ENCODE measurements at regions not wholly inside any gene's neighbourhood (a gene's known extent, or its start where the extent isn't known, plus 50 kb on each side); places are given as distances from the start of the nearest gene placed in this dataset.

- ChIA-PET POLR2A (interaction anchor here (0.6 kb wide), 1 partner anchor 140 kb away, joined by 3 read pairs; no protein-coding TSS in a partner anchor), CTCF (no interaction called here), RAD21 (ENCODE audit: low non-redundant PET in 1 of 2, low total read pairs in 2 of 2, uncharacterized antibody in 2 of 2, unreplicated experiment in 2 of 2) (no interaction called here)
- H3K9ac ChIP-seq (ENCODE audit: low read length): no peak overlapping the region
- no peak for TF ChIP-seq POLR2AphosphoS5 (IDR thresholded peaks at IDR 0.05; ENCODE audit: low read depth, low read length)
- TF ChIP-seq CTCF (IDR thresholded peaks at IDR 0.05 in 2 of 3, conservative IDR thresholded peaks at IDR 0.05 in 1 of 3; ENCODE audit: borderline replicate concordance in 1 of 3, insufficient read depth in 1 of 3, low read depth in 2 of 3, low read length in 2 of 3): no peak
- TF ChIP-seq EGR1 (IDR thresholded peaks at IDR 0.05; ENCODE audit: low read depth): no peak
- no peak for TF ChIP-seq MAX (IDR thresholded peaks at IDR 0.05)
- no peak for TF ChIP-seq ZFX (IDR thresholded peaks at IDR 0.05)
- TF ChIP-seq EZH2phosphoT487 (IDR thresholded peaks at IDR 0.05; ENCODE audit: borderline replicate concordance): no peak
- TF ChIP-seq ELF1 (IDR thresholded peaks at IDR 0.05; ENCODE audit: borderline replicate concordance, low read depth): no peak
- TF ChIP-seq YY1 (IDR thresholded peaks at IDR 0.05; ENCODE audit: extremely low read depth, insufficient replicate concordance, low read depth, low read length): no peak
- TF ChIP-seq SIN3A (IDR thresholded peaks at IDR 0.05; ENCODE audit: low read depth): no peak
- H3K4me2 ChIP-seq (ENCODE audit: low read length): no peak overlapping the region
- H2AFZ ChIP-seq (ENCODE audit: low read depth, low read length, poor library complexity, severe bottlenecking): no peak overlapping the region
- H3K27me3 ChIP-seq (ENCODE audit: insufficient read depth, low read length): no peaks in the 10 kb centered on the region
- H3K79me2 ChIP-seq (ENCODE audit: insufficient read depth, low read length): no peaks in the 10 kb centered on the region
- BruUV-seq (replicated peaks): no TSS peak
- H4K20me1 ChIP-seq (ENCODE audit: insufficient read depth): no peaks in the 10 kb centered on the region
- DNase-seq (ENCODE audit: low read depth, low spot score) (no peak), ATAC-seq (no peak)
- H3K4me1 ChIP-seq (ENCODE audit: control insufficient read depth in 1 of 2, insufficient read depth in 2 of 2, low read length in 2 of 2): no peaks in the 10 kb centered on the region
- no peaks in the 10 kb centered on the region for H3K36me3 ChIP-seq (ENCODE audit: control insufficient read depth in 1 of 2, insufficient read depth in 2 of 2, low read length in 2 of 2)
- H3K4me3 ChIP-seq (replicated peaks in 1 of 2; ENCODE audit: low read depth in 1 of 2, low read length in 2 of 2): no peak overlapping the region
- no peaks in the 10 kb centered on the region for H3K9me2 ChIP-seq (ENCODE audit: insufficient read depth)
- no peaks in the 10 kb centered on the region for H3K9me3 ChIP-seq (ENCODE audit: control insufficient read depth in 1 of 2, insufficient read depth in 1 of 2, low read depth in 1 of 2, low read length in 2 of 2)
- H3K27ac ChIP-seq (ENCODE audit: low read depth, low read length): no peak overlapping the region
- intact Hi-C loops (cut with micrococcal nuclease): no loop called here
Observed at GRCh38 chr9:88302579-88303324, 85.5 kb upstream of the SPIN1 start.
